ENCODE measurements at regions not wholly inside any gene's neighbourhood (a gene's known extent, or its start where the extent isn't known, plus 50 kb on each side); places are given as distances from the start of the nearest gene placed in this dataset.

GRCh38 chr6:137933696-137934095, 66.6 kb downstream of the TNFAIP3 start:
- peak; percentile 89 for DNase-seq (ENCODE audit: low spot score)

DNA sequence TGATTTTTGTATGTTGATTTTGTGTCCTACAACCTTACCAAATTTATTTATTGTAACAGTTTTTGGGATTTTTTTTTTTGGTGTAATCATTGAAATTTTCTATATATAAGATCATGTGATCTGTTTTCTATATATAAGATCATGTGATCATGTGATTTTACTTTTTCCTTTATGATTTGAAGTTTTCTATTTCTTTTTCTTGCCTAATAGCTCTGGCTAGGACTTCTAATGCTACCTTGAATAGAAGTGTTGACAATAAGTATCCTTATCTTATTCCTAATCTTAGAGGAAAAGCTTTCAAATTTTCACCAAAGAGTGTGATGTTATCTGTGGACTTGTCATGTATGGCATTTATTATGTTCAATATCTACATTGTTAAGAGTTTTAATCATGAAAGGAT, 69.7 kb downstream of the TNFAIP3 start:
- no peak for DNase-seq (ENCODE audit: low spot score)

- no peak for DNase-seq (ENCODE audit: low spot score)
Measured at GRCh38 chr6:137937834-137938233, 70.8 kb downstream of the TNFAIP3 start.

DNA sequence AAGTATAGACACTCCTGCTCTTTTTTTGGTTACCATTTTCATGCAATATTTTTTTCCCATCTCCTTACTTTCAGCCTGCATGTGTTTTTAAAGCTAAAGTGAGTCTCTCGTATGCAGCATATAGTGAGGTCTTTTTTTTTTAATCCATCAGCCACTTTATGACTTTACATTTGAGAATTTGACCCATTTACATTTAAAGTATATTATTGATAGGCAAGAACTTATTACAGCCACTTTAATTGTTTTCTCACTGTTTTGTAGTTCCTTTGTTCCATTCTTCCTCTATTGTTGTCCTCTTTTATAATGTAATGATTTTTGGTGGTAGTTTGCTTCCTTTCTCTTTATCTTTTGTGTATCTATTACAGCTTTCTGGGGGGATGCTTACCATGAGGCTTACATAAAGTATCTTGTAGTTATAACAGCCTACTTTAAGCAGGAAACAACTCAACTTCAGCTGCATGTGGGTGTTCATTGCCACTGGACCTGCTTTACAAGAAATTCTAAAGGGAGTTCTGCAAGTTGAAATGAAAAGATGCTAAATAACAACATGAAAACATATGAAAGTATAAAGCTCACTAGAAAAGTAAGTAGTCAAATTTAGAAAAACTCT, 71.8 kb downstream of the TNFAIP3 start:
- DNase-seq (ENCODE audit: low spot score), result no peak

DNA sequence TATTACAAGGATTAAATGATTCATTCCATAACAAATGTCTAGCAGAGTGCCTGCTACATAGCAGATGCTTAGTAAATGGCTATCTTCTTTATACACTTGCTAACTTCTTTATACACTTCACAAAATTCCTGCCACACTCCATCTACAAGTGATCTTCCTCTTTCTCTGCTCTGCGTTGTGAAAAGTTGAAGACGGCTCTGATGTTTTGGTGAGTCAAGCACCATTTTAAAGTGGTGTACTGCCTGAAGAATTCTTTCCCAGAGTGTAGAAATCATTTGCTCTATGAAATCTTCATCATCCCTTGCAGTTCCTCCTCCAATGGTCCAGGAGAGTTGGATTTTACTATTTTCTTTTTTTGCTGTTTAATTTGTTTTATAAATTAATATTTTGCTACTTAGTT, 74.9 kb downstream of the TNFAIP3 start:
- DNase-seq (ENCODE audit: low spot score), result no peak

- DNase-seq (ENCODE audit: low spot score), result no peak
Measured at GRCh38 chr6:137942736-137943135, 75.7 kb downstream of the TNFAIP3 start.

- DNase-seq (ENCODE audit: low spot score), result peak; percentile 44
Measured at GRCh38 chr6:137944381-137944780, 77.3 kb downstream of the TNFAIP3 start.

DNA sequence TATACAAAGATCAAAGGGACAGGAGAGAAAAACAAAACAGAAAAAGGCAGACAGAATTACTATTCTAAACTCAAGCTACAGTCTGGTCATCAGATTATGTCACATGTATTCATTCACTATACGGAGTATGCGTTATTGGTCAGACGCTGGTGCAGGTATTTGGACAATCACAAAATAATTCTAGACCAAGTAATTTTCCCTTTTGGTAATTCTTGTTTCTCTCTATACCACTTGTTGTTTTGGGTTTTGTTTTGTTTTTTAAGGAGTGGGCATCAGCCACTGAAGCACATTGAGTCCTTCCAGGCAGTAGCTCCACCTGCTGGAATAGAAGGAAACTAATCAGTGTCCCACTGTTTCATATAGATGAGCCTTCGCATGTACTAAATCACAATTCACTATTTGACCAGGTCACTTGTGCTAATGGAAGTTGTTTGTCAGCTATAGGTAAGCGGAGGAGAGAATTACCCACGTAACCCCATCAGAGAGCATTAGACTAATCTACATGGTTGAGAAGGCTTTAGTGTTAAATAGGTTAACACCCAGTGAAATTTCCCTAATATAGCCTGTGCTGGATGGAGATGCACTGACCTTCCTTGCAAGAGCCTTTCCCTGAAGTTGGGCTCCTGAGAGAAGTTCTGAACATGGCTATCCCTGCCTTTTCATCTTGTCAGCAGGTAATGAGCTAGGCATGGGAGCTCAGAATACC, 77.9 kb downstream of the TNFAIP3 start:
- DNase-seq (ENCODE audit: low spot score), result peak; percentile 60

GRCh38 chr6:137949686-137950390, 82.8 kb downstream of the TNFAIP3 start:
- DNase-seq (ENCODE audit: low spot score), result no peak

DNA sequence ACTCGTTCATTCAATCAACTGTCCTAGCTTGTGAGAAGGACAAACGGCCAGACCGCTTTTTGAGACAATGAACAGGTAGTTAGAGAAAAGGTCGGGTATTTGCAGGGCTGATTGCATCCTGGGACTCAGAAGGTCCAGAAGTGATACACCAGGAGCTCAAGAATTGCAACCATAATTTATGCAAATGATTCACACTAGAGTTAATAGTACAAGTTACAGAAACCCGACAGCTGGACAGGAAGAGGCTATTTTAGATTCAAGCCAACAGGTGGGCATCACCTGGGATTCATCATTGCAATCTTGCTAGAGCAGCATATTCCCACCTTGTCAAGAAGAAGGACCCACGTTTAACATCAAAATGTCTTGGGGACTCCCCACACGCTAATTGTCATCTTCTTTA, 83.5 kb downstream of the TNFAIP3 start:
- no peak for DNase-seq (ENCODE audit: low spot score)

GRCh38 chr6:137951064-137951597, 84.1 kb downstream of the TNFAIP3 start:
- no peak for DNase-seq (ENCODE audit: low spot score)

DNA sequence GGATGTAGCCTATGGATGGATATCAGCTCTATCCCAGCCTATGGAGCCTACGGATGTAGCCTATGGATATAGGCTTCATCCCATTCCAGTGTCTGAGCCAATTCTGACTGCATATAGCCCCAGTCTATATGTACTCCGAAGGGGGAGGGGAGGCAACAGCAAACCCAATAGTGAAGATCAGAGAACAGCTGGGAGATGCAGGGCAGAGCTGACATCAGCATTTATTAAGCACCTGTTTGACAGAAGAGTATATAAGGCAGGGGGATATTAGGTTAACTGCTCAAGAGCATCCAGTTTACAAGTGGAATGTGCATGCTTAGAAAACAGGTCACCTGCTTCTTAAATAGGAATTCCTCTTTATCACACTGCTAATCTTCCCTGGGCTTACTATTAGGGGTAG, 85.2 kb downstream of the TNFAIP3 start:
- no peak for DNase-seq (ENCODE audit: low spot score)

- DNase-seq (ENCODE audit: low spot score), result no peak
Measured at GRCh38 chr6:137953761-137954160, 86.7 kb downstream of the TNFAIP3 start.

DNA sequence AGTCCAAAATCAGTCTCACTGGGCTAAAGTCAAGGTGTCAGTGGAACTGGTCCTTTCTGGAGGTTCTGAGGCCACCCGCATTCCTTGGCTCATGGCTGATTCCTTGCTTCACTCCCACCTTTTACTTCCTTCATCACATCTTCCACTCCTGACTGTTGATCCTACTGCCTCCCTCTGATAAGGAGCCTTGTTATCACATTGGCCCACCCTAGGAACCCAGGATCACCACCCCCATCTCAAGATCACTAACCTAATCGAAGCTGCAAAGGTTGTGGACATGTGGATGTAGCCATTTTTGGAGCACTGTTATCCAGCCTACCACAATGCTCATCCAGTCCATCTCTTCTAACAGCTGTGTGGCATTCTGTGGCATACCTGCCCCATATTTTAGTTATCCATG, 87.2 kb downstream of the TNFAIP3 start:
- DNase-seq (ENCODE audit: low spot score), result no peak

DNA sequence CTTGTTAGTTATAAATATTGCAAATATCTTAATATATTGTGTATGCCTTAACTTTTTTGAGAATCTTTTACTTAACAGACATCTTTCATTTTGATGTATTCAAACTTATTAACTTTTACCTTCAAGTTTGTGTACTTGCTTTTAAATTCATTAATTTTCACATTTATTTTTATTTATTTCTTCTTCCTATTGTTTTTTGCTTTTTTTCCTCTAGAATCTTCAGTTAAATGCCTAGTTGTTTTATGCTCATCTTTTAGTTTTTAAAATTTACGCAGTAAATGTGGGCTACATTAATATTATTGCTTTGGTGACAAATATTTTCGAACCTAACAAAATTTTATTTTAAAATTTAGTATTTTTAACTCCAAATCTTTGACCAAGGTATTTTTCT, 89.0 kb downstream of the TNFAIP3 start:
- no peak for DNase-seq (ENCODE audit: low spot score)

GRCh38 chr6:137957471-137957870, 90.4 kb downstream of the TNFAIP3 start:
- DNase-seq (ENCODE audit: low spot score), result no peak

DNA sequence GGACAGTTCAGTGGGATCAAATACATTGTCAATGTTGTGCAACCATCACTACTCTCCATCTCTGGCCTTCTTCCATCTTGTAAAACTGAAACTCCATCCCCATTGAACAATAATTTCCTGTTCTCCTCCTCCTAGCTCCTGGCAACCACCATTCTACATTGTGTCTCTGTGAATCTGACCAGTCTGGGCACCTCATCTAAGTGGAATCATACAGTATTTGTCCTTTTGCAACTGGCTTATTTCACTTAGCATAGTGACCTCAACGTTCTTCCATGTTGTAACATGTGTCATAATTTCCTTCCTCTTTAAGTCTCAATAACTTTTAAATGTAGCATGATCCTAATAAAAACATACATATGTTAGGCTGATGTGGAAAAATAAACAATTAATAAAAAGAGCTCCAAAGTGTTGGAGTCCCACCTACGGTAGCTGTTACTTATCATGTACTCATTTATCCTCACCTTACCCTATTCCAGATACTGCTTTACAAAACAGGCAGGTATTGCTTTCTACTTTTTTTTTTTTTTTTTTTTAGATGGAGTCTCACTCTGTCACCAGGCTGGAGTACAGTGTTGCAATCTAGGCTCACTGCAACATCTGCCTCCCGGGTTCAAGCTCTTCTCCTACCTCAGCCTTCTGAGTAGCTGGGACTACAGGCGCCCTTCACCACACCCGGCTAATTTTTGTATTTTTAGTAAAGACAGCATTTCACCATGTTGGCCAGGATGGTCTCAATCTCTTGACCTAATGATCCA, 91.9 kb downstream of the TNFAIP3 start:
- DNase-seq (ENCODE audit: low spot score), result no peak

DNA sequence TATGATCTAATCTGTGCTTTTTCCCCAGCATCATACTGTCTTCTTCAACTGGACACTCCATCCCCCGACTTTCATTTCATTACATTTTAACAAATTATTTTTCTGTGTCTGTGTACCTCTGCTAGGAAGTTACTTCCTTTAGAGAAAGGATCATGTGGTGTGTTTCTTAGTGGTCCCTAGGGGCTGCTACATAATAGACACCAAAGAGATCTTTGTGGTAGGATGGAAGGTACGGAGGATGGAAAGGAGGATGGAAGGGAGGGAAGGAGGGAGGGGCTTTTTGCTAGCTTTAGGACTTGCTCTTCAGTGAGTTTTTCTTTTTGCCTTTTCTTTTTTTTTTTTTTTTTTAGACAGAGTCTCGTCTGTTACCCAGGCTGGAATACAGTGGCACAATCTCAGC, 95.7 kb downstream of the TNFAIP3 start:
- DNase-seq (ENCODE audit: low spot score), result no peak

DNA sequence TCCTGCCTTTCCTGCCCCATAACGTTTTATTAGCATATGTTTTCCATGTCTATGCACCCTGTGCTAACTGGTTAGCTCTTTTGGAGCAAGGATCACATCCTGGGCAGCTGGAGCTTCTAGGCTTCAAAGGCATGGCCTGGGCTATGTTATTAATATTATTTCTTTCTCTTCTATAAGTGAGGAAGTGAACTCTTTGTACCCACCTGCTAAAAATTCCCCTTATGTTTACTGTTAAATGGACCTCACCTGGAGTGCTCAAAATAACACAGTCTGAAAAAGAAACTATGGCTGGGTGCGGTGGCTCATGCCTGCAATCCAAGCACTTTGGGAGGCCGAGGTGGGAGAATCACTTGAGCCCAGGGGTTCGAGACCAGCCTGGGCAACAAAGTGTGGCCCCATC, 97.8 kb downstream of the TNFAIP3 start:
- no peak for DNase-seq (ENCODE audit: low spot score)

DNA sequence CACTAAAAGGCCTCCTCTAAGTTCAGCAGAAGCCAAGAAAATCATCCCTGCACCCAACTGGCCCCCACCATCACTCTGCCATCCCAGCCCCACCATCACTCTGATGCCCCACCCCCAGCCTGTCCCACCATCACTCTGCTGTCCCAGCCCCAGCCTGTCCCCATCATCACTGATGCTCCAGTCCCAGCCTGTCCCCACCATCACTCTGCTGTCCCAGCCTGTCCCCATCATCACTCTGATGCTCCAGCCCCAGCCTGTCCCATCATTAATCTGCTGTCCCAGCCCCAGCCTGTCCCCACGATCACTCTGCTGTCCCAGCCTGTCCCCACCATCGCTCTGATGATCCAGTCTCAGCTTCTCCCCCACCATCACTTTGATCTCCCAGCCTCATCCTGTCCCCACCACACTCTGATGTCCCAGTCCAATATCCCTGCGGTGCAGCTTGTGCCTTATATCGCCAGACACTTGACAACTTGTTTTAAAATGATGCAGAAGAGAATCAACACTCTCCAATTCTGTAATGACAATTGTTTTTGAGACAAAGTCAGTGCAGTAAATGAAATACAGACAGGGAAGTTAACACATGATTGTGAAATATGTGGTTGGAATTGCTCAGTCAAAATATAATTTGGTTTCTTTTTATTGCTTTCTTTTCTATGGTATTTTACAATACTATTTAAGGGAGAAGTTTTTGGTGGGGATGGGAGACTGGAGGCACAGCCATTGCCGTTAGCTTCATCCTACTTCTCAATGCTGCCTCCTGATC, 100.8 kb downstream of the TNFAIP3 start:
- DNase-seq (ENCODE audit: low spot score), result peak; percentile 48

DNA sequence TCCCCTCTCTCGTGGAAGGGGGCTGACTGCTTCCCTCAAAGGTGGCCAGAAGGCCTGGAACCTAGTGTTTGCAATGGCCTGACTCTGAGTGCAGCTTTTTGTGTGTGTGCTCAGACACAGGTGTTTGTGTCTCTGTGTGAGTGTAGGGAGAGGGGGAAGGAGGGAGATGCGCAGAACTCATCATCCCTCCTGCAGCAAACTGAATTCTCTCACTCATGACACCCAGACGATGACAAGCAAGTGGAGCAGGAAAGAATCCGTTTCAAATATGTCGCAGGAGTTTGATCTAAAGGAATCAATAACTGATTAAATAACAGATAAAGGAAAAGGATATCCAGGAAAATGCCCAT, 101.4 kb downstream of the TNFAIP3 start:
- DNase-seq (ENCODE audit: low spot score), result no peak

DNA sequence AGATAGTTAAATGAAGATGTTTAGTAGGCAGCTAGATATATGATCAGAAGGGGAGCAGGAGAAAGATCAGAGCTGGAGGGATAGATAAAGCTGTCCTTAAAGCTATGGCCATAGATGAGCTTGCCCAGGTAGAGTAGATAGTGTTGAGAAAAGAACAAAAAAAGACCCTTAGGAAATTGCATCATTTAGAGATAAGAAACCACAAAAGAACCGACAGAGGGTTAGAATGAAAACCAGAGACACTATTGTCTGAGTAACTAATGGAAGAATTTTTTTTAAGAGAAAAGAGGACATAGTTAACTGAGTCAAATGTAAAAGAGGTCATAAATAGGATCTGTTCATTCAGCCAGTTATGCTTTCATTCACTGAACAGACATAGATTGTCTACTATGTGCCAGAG, 101.8 kb downstream of the TNFAIP3 start:
- DNase-seq (ENCODE audit: low spot score), result no peak
